Neutrophil (primary cell): ENCODE measurements at regions not wholly inside any gene's neighbourhood (a gene's known extent, or its start where the extent isn't known, plus 50 kb on each side); places are given as distances from the start of the nearest gene placed in this dataset.

Experiments used
- H3K27ac ChIP-seq: fragments of 200-600 bp; sonication (generic); 2 replicates; pipeline ENCODE4 v1.5.1; 2016; ENCODE audit warnings: mild to moderate bottlenecking, moderate library complexity
- H3K27me3 ChIP-seq: fragments of 200-600 bp; sonication (generic); 2 replicates; pipeline ENCODE4 v1.6.0; 2016; ENCODE audit warnings: mild to moderate bottlenecking
- H3K36me3 ChIP-seq: fragments of 200-600 bp; sonication (generic); 2 replicates; pipeline ENCODE4 v1.5.1; 2017
- H3K4me1 ChIP-seq, 2 experiments: fragments of 200-600 bp in 1 of 2; sonication (generic) in 1 of 2; 1 replicate in 1 of 2; 2 replicates in 1 of 2; pipeline versions ENCODE4 v1.5.1 to v1.6.1; 2013 to 2016; ENCODE audit warnings: low read depth in 1 of 2, low read length in 1 of 2, mild to moderate bottlenecking in 1 of 2, moderate library complexity in 1 of 2; ENCODE audit not compliant: control insufficient read depth in 1 of 2, insufficient read depth in 1 of 2
- H3K4me3 ChIP-seq, 2 experiments: fragments of 200-600 bp in 1 of 2; sonication (generic) in 1 of 2; 1 replicate in 1 of 2; 2 replicates in 1 of 2; pipeline ENCODE4 v1.5.1; 2013 to 2016; ENCODE audit warnings: low read depth in 1 of 2, low read length in 1 of 2, mild to moderate bottlenecking in 1 of 2, moderate library complexity in 1 of 2
- H3K9me3 ChIP-seq: fragments of 200-600 bp; sonication (generic); 2 replicates; pipeline ENCODE4 v1.5.1; 2016
- CTCF ChIP-seq: fragments of 200-600 bp; sonication (generic); IDR thresholded peaks from 2 replicates; pipeline ENCODE4 v1.5.1; 2016; ENCODE audit warnings: antibody characterized with exemption

- H3K9me3 ChIP-seq = no peaks in the 10 kb centered on the region
- H3K4me3 ChIP-seq = no peak overlapping the region
- no peaks in the 10 kb centered on the region for H3K27me3 ChIP-seq
- H3K36me3 ChIP-seq = no peaks in the 10 kb centered on the region
- H3K27ac ChIP-seq = no peak overlapping the region
- no peaks in the 10 kb centered on the region for H3K4me1 ChIP-seq
- no peak for TF ChIP-seq CTCF
Observed at GRCh38 chr22:48609279-48609865, 1218.3 kb downstream of the BRD1 start.

GRCh38 chr22:48607901-48608662, 1219.6 kb downstream of the BRD1 start:
- no peak overlapping the region for H3K4me3 ChIP-seq
- H3K36me3 ChIP-seq = no peaks in the 10 kb centered on the region
- no peaks in the 10 kb centered on the region for H3K4me1 ChIP-seq
- H3K9me3 ChIP-seq = no peaks in the 10 kb centered on the region
- no peak for TF ChIP-seq CTCF
- H3K27ac ChIP-seq = no peak overlapping the region
- H3K27me3 ChIP-seq = no peaks in the 10 kb centered on the region

- Histone ChIP-seq H3K36me3 (no peaks in the 10 kb centered on the region), H3K9me3 (no peaks in the 10 kb centered on the region), H3K27me3 (no peaks in the 10 kb centered on the region), H3K4me3 (no peak overlapping the region), H3K27ac (no peak overlapping the region), H3K4me1 (no peaks in the 10 kb centered on the region)
- no peak for TF ChIP-seq CTCF
Observed at GRCh38 chr22:48606684-48607307, 1220.9 kb downstream of the BRD1 start.

- no peak for TF ChIP-seq CTCF
- Histone ChIP-seq H3K4me1 (no peaks in the 10 kb centered on the region), H3K27me3 (no peaks in the 10 kb centered on the region), H3K9me3 (no peaks in the 10 kb centered on the region), H3K36me3 (no peaks in the 10 kb centered on the region), H3K4me3 (no peak overlapping the region), H3K27ac (no peak overlapping the region)
Observed at GRCh38 chr22:48605856-48606481, 1221.7 kb downstream of the BRD1 start.

- Histone ChIP-seq H3K27ac (no peak overlapping the region), H3K36me3 (no peaks in the 10 kb centered on the region), H3K4me1 (no peaks in the 10 kb centered on the region), H3K4me3 (no peak overlapping the region), H3K27me3 (no peaks in the 10 kb centered on the region), H3K9me3 (no peaks in the 10 kb centered on the region)
- TF ChIP-seq CTCF = no peak
Observed at GRCh38 chr22:48605125-48605524, 1222.5 kb downstream of the BRD1 start.
